ENCODE measurements at regions not wholly inside any gene's neighbourhood (a gene's known extent, or its start where the extent isn't known, plus 50 kb on each side); places are given as distances from the start of the nearest gene placed in this dataset.

DNA sequence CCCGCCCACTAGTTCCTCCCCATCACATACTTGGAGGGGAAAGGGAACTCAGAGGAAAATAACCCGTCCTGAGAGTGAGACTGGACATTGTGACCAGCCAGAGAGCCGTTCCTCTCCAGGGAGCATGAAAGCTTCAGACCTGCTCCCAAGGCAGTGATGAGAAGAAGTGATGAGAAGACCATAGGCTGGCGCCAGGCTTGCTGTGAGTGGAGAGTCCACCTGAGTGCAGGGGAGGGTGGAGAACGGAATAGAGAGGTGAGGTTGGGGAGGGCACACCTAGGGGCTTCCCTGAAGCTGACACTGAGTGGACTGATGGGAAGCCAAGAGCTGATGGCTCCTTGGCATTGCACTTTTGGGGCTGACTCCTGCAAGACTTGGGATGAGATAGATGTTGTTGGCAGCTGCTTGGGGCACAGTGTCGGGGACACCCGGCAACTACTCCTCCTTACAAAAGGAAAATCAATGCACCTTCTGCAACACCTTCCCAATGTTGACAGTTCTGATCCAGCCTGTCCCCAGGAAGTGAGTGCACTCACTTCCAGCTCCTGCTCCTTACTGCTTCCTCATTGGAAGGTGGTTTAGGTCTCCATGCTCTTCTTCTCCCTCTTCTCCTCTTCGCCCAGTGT is 79.4 kb downstream of the EMX2 start:
- TF ChIP-seq, protein P1, sequence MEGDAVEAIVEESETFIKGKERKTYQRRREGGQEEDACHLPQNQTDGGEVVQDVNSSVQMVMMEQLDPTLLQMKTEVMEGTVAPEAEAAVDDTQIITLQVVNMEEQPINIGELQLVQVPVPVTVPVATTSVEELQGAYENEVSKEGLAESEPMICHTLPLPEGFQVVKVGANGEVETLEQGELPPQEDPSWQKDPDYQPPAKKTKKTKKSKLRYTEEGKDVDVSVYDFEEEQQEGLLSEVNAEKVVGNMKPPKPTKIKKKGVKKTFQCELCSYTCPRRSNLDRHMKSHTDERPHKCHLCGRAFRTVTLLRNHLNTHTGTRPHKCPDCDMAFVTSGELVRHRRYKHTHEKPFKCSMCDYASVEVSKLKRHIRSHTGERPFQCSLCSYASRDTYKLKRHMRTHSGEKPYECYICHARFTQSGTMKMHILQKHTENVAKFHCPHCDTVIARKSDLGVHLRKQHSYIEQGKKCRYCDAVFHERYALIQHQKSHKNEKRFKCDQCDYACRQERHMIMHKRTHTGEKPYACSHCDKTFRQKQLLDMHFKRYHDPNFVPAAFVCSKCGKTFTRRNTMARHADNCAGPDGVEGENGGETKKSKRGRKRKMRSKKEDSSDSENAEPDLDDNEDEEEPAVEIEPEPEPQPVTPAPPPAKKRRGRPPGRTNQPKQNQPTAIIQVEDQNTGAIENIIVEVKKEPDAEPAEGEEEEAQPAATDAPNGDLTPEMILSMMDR (IDR thresholded peaks at IDR 0.05; ENCODE audit: borderline replicate concordance, extremely low read depth, low read length, poor library complexity, severe bottlenecking), result no peak
- no peak for TF ChIP-seq EZH2 (IDR thresholded peaks at IDR 0.05; ENCODE audit: borderline replicate concordance, low read depth, low read length, severe bottlenecking)
